Neural cell (in vitro differentiated cells): ENCODE measurements at regions not wholly inside any gene's neighbourhood (a gene's known extent, or its start where the extent isn't known, plus 50 kb on each side); places are given as distances from the start of the nearest gene placed in this dataset.

Experiments used
- POLR2AphosphoS5 ChIP-seq: IDR thresholded peaks from 2 replicates; pipeline ENCODE4 v1.6.1; 2012
- TF ChIP-seq, protein P1 (sequence below): fragments of 450-650 bp; IDR thresholded peaks from 2 replicates; pipeline ENCODE4 v1.5.1; 2014; ENCODE audit warnings: antibody characterized with exemption, mild to moderate bottlenecking, moderate library complexity; ENCODE audit not compliant: poor library complexity, severe bottlenecking

DNA sequence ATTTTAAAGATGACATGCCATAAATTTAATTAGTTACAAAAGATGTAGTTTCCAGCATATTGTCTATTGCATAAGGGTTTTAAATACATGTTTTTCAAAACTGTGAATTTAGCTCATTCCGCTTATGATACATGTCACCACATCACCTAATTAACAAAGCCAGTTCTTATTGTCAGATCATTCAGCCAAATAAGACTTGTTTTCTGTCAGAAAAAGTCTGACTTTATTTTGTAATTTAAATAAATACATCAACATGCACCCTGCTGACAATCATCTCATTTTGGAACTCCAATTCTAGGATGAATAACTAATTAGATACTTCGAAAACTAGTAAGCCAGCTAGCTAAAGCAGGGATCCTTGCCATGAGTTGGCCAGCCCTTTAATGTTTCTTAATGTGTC lies 110.9 kb upstream of the APP start:
- TF ChIP-seq, protein P1, sequence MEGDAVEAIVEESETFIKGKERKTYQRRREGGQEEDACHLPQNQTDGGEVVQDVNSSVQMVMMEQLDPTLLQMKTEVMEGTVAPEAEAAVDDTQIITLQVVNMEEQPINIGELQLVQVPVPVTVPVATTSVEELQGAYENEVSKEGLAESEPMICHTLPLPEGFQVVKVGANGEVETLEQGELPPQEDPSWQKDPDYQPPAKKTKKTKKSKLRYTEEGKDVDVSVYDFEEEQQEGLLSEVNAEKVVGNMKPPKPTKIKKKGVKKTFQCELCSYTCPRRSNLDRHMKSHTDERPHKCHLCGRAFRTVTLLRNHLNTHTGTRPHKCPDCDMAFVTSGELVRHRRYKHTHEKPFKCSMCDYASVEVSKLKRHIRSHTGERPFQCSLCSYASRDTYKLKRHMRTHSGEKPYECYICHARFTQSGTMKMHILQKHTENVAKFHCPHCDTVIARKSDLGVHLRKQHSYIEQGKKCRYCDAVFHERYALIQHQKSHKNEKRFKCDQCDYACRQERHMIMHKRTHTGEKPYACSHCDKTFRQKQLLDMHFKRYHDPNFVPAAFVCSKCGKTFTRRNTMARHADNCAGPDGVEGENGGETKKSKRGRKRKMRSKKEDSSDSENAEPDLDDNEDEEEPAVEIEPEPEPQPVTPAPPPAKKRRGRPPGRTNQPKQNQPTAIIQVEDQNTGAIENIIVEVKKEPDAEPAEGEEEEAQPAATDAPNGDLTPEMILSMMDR = no peak
- TF ChIP-seq POLR2AphosphoS5 = no peak
